Kidney (tissue), 13 donors: ENCODE measurements at regions not wholly inside any gene's neighbourhood (a gene's known extent, or its start where the extent isn't known, plus 50 kb on each side); places are given as distances from the start of the nearest gene placed in this dataset.

Experiments used
- DNase-seq, 5 donors: peaks; one replicate each; pipeline ENCODE4 v3.0.0-alpha.2; 2013 to 2020
- FAIRE-seq: peaks from 2 replicates; lab custom pipeline; 2012; peaks lifted over from hg19 to GRCh38; lab: Jason Lieb, UNC
- H3K27ac ChIP-seq, 2 donors: one replicate each; pipeline ENCODE4 v1.7.0; 2013; ENCODE audit warnings: low read depth in 2 of 2, low read length in 2 of 2, inconsistent platforms in 1 of 2
- H3K27me3 ChIP-seq: one replicate; pipeline ENCODE4 v1.7.1; 2013; ENCODE audit warnings: low read length, inconsistent platforms; ENCODE audit not compliant: control insufficient read depth, insufficient read depth
- H3K36me3 ChIP-seq, 3 donors: one replicate each; pipeline versions ENCODE4 v1.7.0 to v1.7.1; 2013; ENCODE audit warnings: low read length in 3 of 3, control low read depth in 1 of 3, inconsistent platforms in 1 of 3; ENCODE audit not compliant: insufficient read depth in 3 of 3, control insufficient read depth in 2 of 3
- H3K4me1 ChIP-seq, 3 donors: one replicate each; pipeline versions ENCODE4 v1.7.0 to v1.7.1; 2013; ENCODE audit warnings: low read length in 3 of 3, inconsistent platforms in 1 of 3, low read depth in 1 of 3; ENCODE audit not compliant: control insufficient read depth in 2 of 3, insufficient read depth in 2 of 3
- H3K4me3 ChIP-seq, 3 donors: one replicate each; pipeline versions ENCODE4 v1.7.0 to v1.8.1; 2013; ENCODE audit warnings: low read length in 3 of 3, control low read depth in 1 of 3, inconsistent platforms in 1 of 3
- H3K9ac ChIP-seq, 3 donors: one replicate each; pipeline versions ENCODE4 v1.7.0 to v1.7.1; 2013; ENCODE audit warnings: low read length in 3 of 3, control low read depth in 1 of 3, inconsistent platforms in 1 of 3
- H3K9me3 ChIP-seq, 3 donors: one replicate each; pipeline versions ENCODE4 v1.7.0 to v1.7.1; 2013; ENCODE audit warnings: low read length in 3 of 3, control low read depth in 1 of 3, inconsistent platforms in 1 of 3; ENCODE audit not compliant: control insufficient read depth in 2 of 3, insufficient read depth in 1 of 3
- intact Hi-C: fragments of 100-400 bp; cut with DNase I; formaldehyde crosslinking; loops from one replicate; pipeline ENCODE4 v1.11.1; 2022
- TF ChIP-seq, protein P1 (sequence below): IDR thresholded peaks from 3 replicates; pipeline ENCODE4 v1.5.1; 2012; ENCODE audit warnings: mild to moderate bottlenecking, moderate library complexity, borderline replicate concordance; ENCODE audit not compliant: insufficient read depth; ENCODE audit errors: extremely low read depth
- donor health status: control.
- donor health status: control.
- donor health status: control.
- donor health status: control.
- donor health status: control.
- donor health status: DM: yes; HTN: yes; CAD: no.
- donor health status: Normal renal cell carcinoma (clear cell type).

DNA sequence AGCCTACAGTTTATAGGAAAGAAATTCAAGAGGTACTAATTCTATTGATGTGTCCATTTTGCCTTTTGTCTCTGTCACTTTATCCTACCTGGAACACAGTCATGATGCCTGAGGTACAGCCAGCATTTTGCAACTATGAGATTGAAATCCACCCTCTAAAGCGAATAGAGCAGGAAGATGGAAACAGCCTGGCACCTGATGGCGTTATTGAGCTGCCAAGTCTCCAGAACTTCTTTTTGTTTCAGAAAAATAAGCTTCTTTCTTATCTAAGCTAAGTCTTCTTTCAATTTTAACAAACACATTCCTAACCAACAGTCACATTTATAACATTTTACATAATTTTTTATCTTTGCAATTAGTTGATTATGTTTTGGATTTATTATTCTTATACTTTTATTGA, 182.1 kb downstream of the PAWR start:
- no peaks in the 10 kb centered on the region for H3K36me3 ChIP-seq
- H3K4me3 ChIP-seq: no peak overlapping the region
- no peaks in the 10 kb centered on the region for H3K27me3 ChIP-seq
- TF ChIP-seq, protein P1, sequence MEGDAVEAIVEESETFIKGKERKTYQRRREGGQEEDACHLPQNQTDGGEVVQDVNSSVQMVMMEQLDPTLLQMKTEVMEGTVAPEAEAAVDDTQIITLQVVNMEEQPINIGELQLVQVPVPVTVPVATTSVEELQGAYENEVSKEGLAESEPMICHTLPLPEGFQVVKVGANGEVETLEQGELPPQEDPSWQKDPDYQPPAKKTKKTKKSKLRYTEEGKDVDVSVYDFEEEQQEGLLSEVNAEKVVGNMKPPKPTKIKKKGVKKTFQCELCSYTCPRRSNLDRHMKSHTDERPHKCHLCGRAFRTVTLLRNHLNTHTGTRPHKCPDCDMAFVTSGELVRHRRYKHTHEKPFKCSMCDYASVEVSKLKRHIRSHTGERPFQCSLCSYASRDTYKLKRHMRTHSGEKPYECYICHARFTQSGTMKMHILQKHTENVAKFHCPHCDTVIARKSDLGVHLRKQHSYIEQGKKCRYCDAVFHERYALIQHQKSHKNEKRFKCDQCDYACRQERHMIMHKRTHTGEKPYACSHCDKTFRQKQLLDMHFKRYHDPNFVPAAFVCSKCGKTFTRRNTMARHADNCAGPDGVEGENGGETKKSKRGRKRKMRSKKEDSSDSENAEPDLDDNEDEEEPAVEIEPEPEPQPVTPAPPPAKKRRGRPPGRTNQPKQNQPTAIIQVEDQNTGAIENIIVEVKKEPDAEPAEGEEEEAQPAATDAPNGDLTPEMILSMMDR: no peak
- intact Hi-C loops: no loop called here
- no peak overlapping the region for H3K27ac ChIP-seq
- peaks cover 0 to 5% (median 0%) of the 10 kb centered on the region in 3 donors for H3K4me1 ChIP-seq
- no peak for FAIRE-seq
- no peak overlapping the region for H3K9ac ChIP-seq
- no peak for DNase-seq
- H3K9me3 ChIP-seq: peaks cover 0 to 5% (median 0%) of the 10 kb centered on the region in 3 donors
